Nephron progenitor cell (in vitro differentiated cells): ENCODE measurements at regions not wholly inside any gene's neighbourhood (a gene's known extent, or its start where the extent isn't known, plus 50 kb on each side); places are given as distances from the start of the nearest gene placed in this dataset.

Experiments used
- DNase-seq: peaks from one replicate; pipeline ENCODE4 v3.0.0; 2021
- H3K27ac Mint-ChIP-seq: 2 replicates; pipeline ENCODE4 v1.8.0; 2021; ENCODE audit warnings: mild to moderate bottlenecking, moderate library complexity, mixed read lengths
- H3K27me3 Mint-ChIP-seq: 2 replicates; pipeline ENCODE4 v1.8.0; 2021; ENCODE audit warnings: mild to moderate bottlenecking, low read depth, mixed read lengths; ENCODE audit not compliant: poor library complexity
- H3K36me3 Mint-ChIP-seq: 2 replicates; pipeline ENCODE4 v1.8.0; 2021; ENCODE audit warnings: low read depth, mixed read lengths
- H3K4me1 Mint-ChIP-seq: 2 replicates; pipeline ENCODE4 v1.8.0; 2021; ENCODE audit warnings: mixed read lengths
- H3K4me3 Mint-ChIP-seq: 2 replicates; pipeline ENCODE4 v1.8.0; 2021; ENCODE audit warnings: mild to moderate bottlenecking, moderate library complexity, mixed read lengths
- H3K9me3 Mint-ChIP-seq: 2 replicates; pipeline ENCODE4 v1.8.0; 2021; ENCODE audit warnings: mild to moderate bottlenecking, moderate library complexity, mixed read lengths
- TF ChIP-seq, protein P1 (sequence below): fragments of 200-600 bp; sonication (generic); IDR thresholded peaks from 2 replicates; pipeline ENCODE4 v1.5.0; 2021; ENCODE audit warnings: antibody characterized with exemption

DNA sequence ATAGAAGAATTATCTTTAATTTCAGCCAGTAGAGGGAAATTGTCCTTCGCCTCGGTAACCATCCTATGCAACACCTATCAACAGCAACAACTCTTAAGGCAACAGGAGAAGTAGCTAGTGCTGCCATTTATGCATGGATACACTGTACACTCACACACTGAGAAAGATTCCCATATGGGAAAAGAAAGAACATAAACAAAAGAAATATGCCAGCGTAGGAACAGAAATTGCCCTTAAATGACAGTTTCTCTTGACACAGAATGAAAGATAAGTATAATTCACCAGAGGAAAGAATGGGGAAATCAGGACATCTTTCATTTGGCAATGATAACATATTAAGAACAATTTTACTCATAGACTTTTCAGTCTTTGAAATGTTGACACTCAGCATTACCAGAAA lies 466.9 kb downstream of the BCAT1 start:
- H3K4me3 Mint-ChIP-seq, result no peak overlapping the region
- no peaks in the 10 kb centered on the region for H3K36me3 Mint-ChIP-seq
- TF ChIP-seq, protein P1, sequence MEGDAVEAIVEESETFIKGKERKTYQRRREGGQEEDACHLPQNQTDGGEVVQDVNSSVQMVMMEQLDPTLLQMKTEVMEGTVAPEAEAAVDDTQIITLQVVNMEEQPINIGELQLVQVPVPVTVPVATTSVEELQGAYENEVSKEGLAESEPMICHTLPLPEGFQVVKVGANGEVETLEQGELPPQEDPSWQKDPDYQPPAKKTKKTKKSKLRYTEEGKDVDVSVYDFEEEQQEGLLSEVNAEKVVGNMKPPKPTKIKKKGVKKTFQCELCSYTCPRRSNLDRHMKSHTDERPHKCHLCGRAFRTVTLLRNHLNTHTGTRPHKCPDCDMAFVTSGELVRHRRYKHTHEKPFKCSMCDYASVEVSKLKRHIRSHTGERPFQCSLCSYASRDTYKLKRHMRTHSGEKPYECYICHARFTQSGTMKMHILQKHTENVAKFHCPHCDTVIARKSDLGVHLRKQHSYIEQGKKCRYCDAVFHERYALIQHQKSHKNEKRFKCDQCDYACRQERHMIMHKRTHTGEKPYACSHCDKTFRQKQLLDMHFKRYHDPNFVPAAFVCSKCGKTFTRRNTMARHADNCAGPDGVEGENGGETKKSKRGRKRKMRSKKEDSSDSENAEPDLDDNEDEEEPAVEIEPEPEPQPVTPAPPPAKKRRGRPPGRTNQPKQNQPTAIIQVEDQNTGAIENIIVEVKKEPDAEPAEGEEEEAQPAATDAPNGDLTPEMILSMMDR, result no peak
- no peaks in the 10 kb centered on the region for H3K9me3 Mint-ChIP-seq
- no peak overlapping the region for H3K27ac Mint-ChIP-seq
- no peak for DNase-seq
- peaks cover 19% of the 10 kb centered on the region for H3K4me1 Mint-ChIP-seq
- H3K27me3 Mint-ChIP-seq, result no peaks in the 10 kb centered on the region

DNA sequence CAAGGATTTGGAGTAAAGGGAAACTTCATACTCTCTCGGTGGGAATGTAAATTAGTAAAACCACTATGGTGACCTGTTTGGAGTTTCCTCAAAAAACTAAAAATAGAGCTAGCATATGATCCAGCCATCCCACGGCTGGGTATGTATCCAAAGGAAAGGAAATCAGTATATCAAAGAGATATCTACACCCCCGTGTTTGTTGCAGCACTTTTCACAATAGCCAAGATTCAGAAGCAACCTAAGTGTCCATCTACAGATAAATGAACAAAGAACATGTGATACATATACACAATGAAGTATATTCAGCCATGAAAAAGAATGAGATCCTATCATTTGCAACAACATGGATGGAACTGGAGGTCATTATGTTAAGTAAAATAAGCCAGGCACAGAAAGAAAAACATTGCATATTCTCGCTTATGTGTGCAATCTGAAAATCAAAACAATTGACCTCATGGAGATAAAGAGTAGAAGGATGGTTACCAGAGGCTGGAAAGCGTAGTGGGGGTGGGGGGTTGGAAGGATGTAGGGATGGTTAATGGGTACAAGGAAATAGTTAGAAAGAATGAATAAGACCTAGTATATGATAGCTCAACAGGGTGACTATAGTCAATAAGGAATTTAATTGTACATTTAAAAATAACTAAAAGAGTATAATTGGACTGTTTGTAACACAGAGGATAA lies 468.0 kb downstream of the BCAT1 start:
- no peak for DNase-seq
- Mint-ChIP-seq H3K27ac (no peak overlapping the region), H3K36me3 (no peaks in the 10 kb centered on the region), H3K27me3 (no peaks in the 10 kb centered on the region), H3K4me1 (peaks cover 19% of the 10 kb centered on the region), H3K4me3 (no peak overlapping the region), H3K9me3 (no peaks in the 10 kb centered on the region)
- TF ChIP-seq, protein P1, result no peak

DNA sequence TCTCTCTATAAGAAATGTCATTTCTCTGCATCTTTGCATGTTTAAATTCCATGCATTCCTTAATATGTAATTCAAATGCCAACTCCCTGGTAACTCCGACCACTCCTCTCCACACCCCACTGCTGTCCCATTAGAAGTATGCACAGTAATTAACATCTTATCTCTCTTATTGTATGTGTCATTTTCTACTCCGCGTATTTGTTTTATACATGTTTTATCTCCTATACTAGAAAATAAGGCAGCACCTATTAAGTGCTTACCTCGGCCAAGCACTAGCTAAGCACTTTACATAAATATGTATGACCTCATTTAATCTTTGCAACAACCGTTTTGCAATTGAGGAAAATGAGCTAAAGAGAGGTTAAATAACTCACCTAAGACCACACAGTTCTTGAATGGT lies 469.8 kb downstream of the BCAT1 start:
- TF ChIP-seq, protein P1, result no peak
- Mint-ChIP-seq H3K9me3 (no peaks in the 10 kb centered on the region), H3K4me1 (peaks cover 10% of the 10 kb centered on the region), H3K27me3 (no peaks in the 10 kb centered on the region), H3K27ac (no peak overlapping the region), H3K4me3 (no peak overlapping the region), H3K36me3 (no peaks in the 10 kb centered on the region)
- DNase-seq, result no peak

DNA sequence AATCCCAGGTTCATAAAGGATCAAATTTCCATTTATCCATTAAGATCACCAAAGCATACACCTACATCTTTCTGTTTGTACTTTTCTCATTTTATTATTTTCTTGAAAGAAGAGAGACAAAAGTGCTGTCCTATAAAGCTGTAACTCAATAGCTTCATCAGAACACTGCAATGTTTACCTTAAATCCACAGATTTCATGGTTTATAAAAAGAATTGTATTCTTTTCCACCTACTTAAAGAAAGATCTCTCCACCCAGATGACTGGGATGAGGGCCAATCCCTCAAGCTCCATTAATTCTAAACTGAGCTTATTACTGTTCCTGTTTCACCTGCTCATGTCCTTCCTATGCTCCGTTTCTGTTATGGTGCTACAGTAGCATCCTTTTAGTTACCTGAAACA lies 470.6 kb downstream of the BCAT1 start:
- Mint-ChIP-seq H3K36me3 (no peaks in the 10 kb centered on the region), H3K4me1 (peaks cover 8% of the 10 kb centered on the region), H3K27ac (no peak overlapping the region), H3K27me3 (no peaks in the 10 kb centered on the region), H3K4me3 (no peak overlapping the region), H3K9me3 (no peaks in the 10 kb centered on the region)
- TF ChIP-seq, protein P1, result no peak
- DNase-seq, result no peak

DNA sequence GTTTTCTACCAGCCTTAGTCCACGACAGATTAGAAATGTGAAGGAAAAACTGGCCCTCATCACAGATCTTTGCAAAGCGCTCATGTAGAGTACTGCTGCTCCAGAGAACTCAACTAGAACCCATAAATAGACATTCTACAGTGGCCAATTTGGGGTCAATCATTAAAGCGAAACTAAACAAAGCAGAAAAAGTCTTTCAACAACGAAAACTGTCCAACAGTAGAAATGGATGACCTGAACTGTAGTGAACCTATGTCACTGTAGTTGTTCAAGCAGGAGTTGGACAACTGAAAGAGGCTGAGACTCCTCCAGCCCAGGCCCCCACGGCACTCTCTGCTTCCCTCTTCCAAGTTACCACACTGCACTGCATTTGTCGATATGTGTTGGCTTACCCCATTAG lies 472.6 kb downstream of the BCAT1 start:
- no peaks in the 10 kb centered on the region for H3K27me3 Mint-ChIP-seq
- no peak overlapping the region for H3K27ac Mint-ChIP-seq
- H3K36me3 Mint-ChIP-seq, result no peaks in the 10 kb centered on the region
- TF ChIP-seq, protein P1, result no peak
- no peaks in the 10 kb centered on the region for H3K9me3 Mint-ChIP-seq
- no peak overlapping the region for H3K4me3 Mint-ChIP-seq
- peaks cover 8% of the 10 kb centered on the region for H3K4me1 Mint-ChIP-seq
- no peak for DNase-seq

DNA sequence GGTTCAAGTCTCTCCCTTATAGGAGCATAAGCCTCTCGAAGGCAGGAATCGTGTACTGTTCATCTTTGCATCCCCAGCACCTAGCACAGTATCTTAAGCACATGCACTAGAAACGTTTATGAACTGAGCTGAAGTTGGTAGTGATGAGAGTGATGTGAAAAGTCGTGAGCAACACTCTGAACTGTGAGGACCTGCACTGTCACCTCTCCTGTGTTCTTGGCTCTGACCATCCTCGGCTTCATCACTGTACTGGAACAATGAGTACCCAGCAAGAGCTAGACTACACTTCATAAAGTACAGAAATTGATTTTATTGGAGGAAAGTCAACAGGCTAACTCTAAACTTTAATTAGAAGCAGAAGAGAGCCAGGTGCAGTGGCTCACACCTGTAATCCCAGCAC lies 473.6 kb downstream of the BCAT1 start:
- Mint-ChIP-seq H3K27me3 (no peaks in the 10 kb centered on the region), H3K9me3 (no peaks in the 10 kb centered on the region), H3K4me1 (peaks cover 8% of the 10 kb centered on the region)

More for the DNA sequence above, 473.6 kb downstream of the BCAT1 start:
- no peaks in the 10 kb centered on the region for H3K36me3 Mint-ChIP-seq
- no peak overlapping the region for H3K4me3 Mint-ChIP-seq
- TF ChIP-seq, protein P1, result no peak
- no peak for DNase-seq
- H3K27ac Mint-ChIP-seq, result no peak overlapping the region
